ENCODE measurements at regions not wholly inside any gene's neighbourhood (a gene's known extent, or its start where the extent isn't known, plus 50 kb on each side); places are given as distances from the start of the nearest gene placed in this dataset.
"Not testable (repeated sequence)": the region's sequence is repeated elsewhere in the genome, so short reads cannot be mapped to it uniquely, and the experiment has no call there.

DNA sequence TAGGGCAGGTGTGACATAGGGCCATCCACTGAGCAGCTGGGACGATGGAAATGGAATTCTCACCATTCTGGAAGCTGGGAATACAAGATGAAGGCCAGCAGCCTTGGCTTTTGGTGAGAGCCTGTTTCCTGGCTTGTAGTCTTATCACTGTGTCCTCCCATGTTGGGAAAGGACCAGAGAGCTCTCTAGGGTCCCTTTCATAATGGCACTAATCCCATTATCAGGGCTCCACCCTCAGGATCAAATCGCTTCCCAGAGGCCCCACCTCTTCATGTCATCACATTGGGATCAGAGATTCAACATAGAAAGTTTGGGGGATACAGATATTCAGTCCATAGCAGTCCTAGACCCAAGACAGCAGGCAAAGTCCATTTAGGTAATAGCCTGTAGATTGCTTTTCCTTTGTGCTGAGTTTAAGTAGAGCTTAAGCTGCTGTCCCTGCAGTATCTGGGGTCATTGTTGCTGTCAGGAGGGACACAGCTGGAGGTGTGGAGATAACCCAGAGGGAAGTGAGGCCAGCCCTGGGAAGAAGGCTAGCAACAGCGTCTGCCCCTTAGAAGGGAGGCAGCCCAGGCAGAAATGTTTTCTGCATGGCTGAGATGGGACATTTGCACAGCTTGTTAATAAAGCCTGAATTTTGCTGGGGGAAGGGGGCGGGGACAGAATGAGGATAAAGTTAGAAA lies 136.5 kb upstream of the GPR12 start:
- DNase-seq (ENCODE audit: low read depth in 2 of 3, low spot score in 1 of 3), result no peak

DNA sequence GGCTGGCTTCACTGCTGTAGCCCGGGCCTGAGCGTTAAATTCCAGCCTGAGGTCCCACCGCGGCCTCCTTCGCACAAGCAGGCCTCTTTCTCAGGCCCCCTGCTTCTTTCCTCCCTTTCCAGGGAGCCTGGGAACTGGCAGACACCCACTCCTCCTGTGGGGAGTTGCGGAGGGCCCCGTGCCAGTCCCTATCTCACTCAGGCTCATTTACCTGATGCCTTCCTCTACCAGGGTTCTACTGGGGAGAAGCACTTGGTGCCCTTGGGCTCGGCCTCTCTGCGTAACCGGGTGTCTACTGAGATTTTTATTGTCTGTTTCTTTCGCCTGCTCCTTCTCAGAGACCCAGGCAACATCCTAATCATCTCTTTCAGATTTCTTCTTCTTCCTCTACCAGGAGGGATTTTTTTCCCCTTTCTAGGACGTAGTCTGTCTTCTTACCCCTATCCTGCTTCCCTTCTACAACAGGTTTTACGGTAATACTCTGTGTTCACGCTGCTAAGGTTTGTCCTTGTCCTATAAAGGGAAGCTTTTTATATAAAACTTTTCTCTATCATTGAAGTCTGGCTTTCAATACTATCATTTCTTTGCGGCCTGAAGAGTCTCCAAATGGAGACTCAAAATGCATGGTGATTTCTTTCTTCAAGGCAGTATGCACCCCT lies 135.4 kb upstream of the GPR12 start:
- no peak for DNase-seq (ENCODE audit: low read depth in 2 of 3, low spot score in 1 of 3)

DNA sequence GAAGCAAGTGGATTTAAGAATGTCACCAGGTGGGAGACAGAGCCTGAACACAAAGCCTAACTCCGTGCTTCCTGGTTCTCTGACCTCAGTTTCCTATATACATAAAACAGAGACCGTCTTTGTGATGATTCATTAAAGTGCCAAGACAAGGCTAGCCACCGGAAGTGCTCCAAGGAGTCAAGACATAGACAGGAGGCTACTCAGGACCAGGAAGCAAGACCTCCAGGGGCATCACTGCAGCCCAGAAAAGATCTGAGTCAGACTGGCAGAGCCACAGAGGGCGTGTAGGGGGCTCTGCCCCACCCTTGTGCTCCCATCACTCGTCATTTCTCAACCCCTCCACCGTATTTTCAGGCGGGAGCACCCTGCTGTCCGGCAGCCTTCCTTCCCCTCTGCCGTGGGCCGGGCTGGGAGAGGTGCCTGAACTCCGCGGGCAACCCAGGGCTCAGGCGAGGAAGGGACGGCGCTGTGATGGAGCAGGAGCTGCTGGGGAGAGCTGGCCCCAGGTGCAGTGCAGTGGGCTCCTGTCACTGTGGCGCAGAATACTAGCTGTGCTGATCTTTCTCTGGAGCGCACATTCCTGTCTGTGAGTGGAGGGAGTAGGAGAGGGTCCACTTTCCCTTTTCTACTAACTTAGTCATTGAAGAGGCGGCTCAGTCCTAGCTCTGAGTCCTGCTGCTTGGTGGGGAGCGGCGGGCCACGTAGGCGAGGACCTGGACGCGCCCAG lies 134.7 kb upstream of the GPR12 start:
- DNase-seq (ENCODE audit: low read depth in 2 of 3, low spot score in 1 of 3), result no peak

DNA sequence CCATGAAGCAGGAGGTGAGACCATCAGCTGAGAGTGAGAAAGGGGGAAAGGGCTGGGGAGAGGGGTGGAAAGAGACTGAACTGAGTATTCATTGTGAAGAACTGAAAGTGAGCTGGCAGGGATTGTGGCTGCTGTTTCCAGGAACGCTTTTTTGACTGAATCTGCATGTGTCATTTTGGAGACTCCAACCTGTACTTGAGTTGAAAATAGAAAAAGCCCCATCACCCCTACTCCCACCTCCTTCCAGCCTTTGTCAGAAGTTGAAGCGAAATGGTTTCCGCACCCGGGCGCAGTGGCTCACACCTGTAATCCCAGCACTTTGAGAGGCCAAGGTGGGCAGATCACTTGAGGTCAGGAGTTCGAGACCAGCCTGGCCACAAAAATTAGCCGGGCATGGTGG lies 128.0 kb upstream of the GPR12 start:
- no peak for DNase-seq (ENCODE audit: low read depth in 2 of 3, low spot score in 1 of 3)

DNA sequence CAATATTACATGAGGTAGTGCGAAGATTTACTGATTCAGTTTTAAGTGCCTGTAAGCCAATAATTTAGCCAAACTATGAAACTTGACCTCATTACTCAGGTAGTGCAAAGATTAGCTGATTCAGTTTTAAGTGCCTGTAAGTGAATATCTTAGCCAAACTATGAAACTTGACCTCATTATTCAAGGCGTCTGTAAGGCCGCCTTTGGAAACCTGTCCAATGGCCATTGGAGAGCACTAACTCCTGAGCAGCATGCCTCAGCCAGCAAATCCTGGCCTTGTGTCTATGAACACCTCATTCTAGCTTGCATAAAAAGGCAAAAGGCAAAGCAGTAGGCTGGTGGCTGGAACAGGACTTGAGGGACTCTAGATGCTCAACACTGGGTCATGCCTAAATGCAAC lies 127.0 kb upstream of the GPR12 start:
- no peak for DNase-seq (ENCODE audit: low read depth in 2 of 3, low spot score in 1 of 3)

DNA sequence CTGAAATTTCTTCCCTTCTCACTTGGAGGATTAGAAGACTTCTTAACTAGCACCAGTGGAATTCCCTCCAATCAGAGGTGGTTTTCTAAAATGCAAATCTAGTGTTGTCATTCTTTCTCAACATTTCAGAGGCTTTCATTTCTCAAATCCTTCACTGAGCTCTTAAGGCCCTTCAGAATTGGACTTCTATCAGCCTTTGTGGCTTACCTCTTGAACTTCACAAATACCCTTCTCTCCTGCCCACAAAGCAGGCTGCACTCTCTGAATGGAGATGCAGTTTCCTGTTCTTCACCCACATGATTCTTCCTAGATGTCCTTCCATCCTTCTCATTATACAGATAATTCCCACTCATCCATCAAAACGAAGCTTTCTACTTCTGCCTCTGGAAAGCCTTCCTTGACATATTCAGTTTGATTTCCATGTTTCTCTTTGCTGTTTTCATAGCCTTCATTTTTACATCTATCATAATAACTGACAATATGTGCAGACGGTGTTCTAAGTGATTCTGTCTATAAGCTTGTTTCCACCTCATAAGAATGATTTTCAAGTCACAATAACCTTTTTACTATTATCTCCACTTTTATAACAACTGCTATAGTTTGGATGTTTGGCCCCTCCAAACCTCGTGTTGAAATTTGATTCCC lies 123.1 kb upstream of the GPR12 start:
- no peak for DNase-seq (ENCODE audit: low read depth in 2 of 3, low spot score in 1 of 3)

DNA sequence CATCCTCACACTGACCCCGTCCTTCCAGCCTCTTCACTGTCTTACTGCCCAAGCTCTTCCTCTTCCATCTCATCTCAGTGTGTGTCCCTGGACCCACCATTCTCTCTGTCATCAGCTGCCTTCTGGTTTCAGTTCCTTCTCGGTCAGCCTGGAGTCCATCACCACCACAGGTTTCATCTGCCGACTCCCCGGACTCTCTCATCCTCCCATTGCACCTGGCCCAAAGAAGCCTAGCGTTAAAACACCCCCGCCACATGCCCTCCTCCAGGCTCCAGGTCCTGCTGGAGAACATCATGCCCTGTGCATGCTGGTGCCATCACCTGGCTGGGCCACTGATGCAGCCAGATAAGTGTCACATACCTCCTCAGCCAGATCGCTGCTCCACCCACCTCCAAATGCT lies 122.1 kb upstream of the GPR12 start:
- no peak for DNase-seq (ENCODE audit: low read depth in 2 of 3, low spot score in 1 of 3)

DNA sequence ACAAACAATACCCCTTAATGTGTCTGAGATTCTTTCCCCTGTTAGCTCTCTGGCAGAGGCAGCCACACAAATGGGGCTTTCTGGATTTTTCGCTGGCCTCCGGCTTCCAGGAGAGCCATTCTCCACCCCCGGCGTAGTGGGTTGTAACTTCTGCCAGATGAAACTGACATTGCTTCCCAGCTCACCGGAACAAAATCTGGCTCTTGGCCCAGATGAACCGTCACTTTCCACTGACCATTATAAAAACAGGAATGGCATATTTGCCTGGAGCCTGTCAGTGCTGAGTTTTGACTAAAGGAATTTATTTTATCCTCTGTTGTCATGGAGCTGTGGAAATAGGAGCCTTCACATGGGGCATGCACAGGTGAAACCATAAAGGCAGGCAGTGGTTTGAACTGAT lies 120.6 kb upstream of the GPR12 start:
- DNase-seq (ENCODE audit: low read depth in 2 of 3, low spot score in 1 of 3), result no peak

DNA sequence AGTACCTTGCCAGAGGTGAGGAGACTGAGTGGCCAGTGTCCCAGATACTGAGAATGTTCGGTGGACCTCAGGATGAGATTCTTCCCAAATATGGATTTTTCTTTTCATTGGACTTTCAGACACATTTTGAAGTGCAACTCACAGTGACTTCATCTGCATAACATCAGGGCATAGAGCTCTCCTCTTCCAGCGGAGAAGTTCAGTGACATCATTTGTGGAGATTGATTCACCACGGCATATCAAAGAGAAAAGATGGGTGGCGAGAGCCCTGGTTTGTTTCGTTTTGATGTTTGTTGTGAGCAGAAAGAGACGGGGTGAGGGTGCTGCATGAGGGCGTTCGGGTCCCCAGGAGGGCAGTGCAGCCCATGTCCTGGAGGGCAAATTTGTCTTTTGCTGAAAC lies 120.1 kb upstream of the GPR12 start:
- no peak for DNase-seq (ENCODE audit: low read depth in 2 of 3, low spot score in 1 of 3)

DNA sequence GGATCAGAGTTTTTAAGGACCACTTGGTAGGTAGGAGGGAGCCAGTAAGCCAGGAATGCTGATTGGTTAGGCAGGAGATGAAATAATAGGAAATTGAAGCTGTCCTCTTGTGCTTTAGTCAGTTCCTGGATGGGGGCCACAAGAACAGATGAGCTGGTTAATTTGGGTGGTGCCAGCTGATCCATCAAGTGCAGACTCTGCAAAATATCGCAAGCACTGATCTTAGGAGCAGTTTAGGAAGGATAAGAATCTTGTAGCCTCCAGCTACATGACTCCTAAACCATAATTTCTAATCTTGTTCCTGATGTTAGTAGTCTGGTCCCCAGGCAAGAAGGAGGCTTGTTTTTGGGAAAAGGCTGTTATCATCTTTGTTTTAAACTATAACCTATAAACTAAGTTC lies 117.9 kb upstream of the GPR12 start:
- no peak for DNase-seq (ENCODE audit: low read depth in 2 of 3, low spot score in 1 of 3)

DNA sequence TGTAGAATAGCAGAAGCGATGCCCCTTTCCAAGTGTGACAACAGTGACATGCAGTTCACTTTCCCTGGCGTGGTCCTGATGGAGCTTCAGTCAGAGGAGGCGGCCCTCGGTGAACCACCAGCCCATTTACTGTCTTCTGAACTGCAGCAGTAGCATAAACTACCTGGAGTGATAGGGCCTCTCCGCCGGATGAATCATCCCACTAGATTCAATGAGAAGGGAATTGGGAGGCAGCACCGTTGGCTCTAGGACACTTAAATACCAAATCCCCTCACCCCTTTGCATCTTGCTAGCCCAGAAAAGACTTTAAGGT lies 112.8 kb upstream of the GPR12 start:
- DNase-seq (ENCODE audit: low read depth in 2 of 3, low spot score in 1 of 3), result no peak

DNA sequence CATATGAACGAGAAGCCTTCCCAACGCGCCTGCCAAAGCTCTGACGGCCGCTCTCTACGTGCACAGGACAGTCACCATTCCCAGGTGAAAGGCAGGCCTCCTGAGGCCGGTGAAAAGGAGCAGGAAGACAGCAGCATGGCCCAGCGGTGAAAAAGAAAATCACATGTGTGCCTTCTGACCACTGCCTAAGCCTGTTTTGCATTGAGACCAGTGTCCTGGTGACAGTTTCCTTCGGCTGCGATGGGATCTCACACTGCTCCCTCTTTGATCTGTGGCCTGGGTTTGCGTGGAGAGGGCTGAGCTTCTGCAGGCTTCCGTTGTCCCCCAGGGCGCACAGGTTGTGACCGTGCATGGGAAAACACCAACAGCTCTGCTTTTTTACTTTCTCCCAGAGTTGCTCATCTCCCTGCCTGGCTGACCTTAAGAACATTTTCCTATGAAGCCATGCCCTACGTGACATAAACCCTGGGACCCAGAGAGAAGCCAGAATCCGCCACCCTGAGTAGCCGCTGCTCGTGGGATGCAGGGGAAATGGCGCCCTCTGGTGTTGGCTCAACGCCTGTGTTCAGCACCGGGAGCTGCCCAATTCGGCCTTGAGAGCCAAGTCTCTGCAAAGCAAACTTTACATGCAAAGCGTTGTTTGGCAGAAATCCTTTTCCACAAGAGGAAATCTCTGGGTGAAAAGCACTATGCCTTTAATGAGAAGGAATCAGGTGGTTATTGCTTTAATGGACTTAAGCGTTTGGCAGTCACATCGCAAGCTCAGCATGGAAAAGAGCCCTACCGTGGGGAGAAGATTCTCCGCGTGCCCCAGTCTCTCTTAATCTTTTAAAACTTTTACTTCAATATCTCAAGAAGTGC lies 112.2 kb upstream of the GPR12 start:
- peak; percentile 31 to 57 (median 37) for DNase-seq (ENCODE audit: low read depth in 2 of 3, low spot score in 1 of 3)

DNA sequence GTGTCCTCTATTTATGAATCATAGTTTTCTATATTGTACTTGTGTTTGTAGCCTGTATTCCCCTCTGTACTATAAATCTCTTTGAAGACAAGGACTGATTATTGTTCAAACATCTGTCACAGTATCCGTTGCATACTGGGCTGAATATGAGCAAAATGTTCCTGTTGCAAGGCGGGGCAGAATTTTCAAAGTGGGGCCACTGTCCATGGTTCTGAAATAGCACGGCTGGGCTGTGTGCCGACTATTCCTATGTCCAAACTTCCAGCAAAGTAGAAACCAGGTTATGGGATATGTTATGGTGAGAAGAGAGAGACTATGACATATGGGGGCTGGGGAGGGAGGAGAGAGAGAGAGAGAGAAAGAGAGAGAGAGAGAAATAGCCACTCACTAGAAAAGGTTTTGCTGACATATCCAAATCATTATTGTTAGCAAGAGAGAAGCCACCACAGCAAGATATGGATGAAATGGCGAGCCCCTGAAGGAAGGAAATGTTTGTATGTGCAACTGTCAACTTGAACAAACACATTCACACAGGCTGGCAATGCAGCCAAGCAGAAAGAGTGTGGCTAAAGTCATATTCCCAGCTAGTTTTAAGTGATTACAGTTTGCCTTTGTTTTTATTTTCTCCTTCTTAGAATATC lies 107.0 kb upstream of the GPR12 start:
- DNase-seq (ENCODE audit: low read depth in 2 of 3, low spot score in 1 of 3), result peak in 1 of 3 donors; percentile 13

DNA sequence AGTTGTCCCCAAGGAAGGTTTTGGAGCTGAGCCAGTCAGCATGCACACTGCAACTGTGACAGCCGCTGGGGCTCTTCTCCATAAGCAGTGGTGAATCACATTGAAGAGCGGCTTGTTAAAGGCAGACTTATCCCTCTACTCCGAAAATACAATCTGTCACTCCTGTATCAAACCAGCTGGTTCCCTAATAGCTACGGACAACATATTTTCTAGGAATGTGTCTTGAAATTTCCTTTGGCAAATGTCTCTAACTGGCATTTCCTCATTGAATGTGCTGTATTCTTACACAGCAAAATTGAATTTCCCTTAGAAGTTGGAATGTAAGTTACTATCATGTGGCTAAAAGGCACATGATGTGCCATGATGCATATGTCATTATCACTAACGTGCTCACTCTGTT lies 104.0 kb upstream of the GPR12 start:
- no peak for DNase-seq (ENCODE audit: low read depth in 2 of 3, low spot score in 1 of 3)

DNA sequence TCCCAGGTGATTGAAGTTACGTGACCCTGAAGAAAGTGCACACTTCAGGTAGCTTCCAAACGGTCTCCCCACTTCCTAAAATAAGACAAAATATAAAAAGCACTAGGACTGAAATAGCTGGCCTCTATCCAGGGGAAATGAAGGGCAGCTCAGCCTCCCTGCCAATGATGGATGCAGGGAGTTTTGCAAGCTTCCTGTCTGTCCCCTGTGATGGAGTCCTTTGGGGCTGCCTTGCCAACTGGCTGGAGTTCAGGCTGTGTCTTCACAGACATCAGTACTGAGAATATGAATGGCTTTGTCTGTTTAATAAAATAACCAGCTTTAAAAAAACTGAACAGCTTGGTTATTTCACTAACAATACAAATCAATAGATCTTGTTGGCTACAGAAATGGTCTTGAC lies 101.4 kb upstream of the GPR12 start:
- no peak for DNase-seq (ENCODE audit: low read depth in 2 of 3, low spot score in 1 of 3)

DNA sequence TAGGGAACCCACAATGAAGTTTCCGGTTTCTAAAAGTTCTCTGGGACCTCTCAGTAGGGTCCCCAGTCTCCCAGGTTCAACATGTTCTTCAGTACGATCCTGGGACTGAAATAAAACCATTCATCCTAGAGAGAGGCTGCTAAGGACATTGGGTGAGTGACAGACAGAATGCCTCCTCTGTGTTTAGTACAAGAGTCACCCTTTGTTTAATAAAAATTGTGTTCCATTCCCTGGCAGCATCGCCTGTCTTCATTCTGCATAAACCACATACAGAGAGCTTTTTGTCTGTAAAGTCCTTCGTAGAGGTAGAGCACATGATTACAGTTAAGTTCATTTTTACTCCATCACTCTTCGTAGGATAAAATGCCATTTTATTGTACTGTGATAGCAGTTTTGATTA lies 95.3 kb upstream of the GPR12 start:
- DNase-seq (ENCODE audit: low read depth in 2 of 3, low spot score in 1 of 3), result no peak

DNA sequence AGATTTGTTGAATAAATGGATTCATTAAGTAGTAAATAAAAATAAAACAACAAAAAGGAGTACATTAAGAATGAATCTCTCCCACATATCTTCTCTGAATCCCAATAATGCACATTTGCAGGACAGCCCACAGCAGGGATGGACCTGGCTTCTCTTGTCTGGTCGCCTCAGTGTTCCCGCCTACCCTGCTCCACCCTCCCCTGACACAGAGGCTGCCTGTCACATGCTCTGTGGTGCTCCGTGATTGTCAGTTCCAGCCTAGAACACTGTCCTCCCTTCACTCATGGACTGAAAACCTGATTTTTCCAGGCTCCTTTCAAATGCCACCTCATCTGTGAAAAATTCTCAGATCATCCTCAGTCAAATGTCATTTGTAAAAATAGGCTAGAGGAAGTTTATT lies 94.5 kb upstream of the GPR12 start:
- DNase-seq (ENCODE audit: low read depth in 2 of 3, low spot score in 1 of 3), result no peak

DNA sequence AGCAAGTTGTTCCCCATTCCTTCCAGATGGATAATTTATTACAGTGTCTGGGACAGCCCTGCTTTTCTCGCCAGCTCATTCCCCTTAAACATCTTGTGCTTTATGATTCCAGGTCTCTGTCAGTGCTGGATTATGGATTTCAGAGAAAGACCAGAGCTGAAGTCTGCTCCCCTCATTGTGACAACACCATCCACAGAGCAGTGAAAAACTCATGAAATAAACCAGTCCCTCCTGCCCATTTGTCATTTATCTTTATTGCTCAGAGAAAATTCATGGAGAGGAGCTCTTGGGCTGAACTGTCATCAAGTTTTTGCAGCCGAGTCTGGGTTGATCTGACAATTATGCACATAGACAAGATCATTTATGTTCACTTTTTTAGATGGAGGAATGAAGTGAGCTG lies 92.7 kb upstream of the GPR12 start:
- no peak for DNase-seq (ENCODE audit: low read depth in 2 of 3, low spot score in 1 of 3)

DNA sequence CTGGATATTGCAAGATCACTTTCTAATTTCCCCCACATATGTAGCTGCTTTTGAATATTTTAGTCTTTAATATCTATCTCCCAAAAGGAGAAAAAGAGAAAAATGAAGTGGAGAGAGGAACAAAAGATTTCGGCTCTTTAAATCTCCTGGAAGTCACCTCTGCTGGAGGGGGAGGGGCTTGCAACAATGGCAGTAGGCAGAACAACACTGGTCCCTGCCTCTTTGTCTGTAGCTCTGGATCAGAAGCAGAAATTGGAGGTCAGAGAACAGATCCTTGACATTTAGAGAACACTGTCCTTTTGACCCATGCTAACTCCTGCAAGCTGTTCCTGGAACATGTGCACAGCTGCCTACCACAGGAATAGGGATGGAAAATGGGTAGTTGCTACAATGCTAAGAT lies 86.7 kb upstream of the GPR12 start:
- DNase-seq (ENCODE audit: low read depth in 2 of 3, low spot score in 1 of 3), result no peak

DNA sequence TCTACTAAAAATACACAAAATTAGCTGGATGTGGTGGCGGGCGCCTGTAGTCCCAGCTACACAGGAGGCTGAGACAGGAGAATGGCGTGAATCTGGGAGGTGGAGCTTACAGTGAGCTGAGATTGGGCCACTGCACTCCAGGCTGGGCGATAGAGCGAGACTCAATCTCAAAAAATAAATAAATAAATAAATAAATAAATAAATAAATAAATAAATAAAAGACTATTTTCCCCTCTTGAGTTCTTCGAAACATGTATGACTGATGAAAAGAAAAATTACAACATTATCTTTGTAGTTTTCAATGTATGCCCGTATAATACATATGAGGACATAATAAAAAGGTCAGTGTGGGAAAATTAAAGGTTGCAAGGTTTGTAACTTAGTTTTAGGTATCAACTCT lies 84.5 kb upstream of the GPR12 start:
- not testable (repeated sequence) for DNase-seq (ENCODE audit: low read depth in 2 of 3, low spot score in 1 of 3)

DNA sequence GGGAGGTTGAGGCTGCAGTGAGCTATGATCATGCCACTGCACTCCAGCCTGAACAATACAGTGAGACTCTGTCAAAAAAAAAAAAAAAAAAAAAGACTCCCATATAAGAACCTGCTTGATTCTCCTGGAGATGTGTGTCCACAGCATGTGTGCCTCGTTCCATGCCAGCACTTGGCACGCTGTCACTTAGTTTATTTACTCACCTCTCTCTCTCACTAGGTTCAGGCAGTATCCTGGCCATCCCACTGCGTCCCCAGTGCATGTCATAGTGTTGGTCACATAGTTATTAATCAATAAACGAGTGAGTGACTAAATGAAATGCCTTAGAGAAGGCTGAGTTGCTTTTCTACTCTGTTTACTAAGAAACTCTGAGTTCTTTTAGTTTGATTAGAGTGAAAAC lies 79.1 kb upstream of the GPR12 start:
- DNase-seq (ENCODE audit: low read depth in 2 of 3, low spot score in 1 of 3), result no peak
